Natural killer cell (primary cell): ENCODE measurements at regions not wholly inside any gene's neighbourhood (a gene's known extent, or its start where the extent isn't known, plus 50 kb on each side); places are given as distances from the start of the nearest gene placed in this dataset.

ENCODE experiments used
- ATAC-seq, 3 donors: fragments of 150-1000 bp in 2 of 3; fragments of 200-7000 bp in 1 of 3; cut with Tn5 transposase; 1 replicate in 1 of 3; 2 replicates in 2 of 3; pipeline ENCODE4 v1.10.0; 2021; ENCODE audit warnings: mild to moderate bottlenecking in 2 of 3, moderate library complexity in 2 of 3
- DNase-seq, 2 donors: peaks; one replicate each; pipeline versions ENCODE4 v3.0.0 to v3.0.0-alpha.2; 2013 to 2021; ENCODE audit warnings: mixed read lengths in 1 of 2
- H3K27ac ChIP-seq: one replicate; pipeline ENCODE4 v1.5.1; 2013; ENCODE audit warnings: mild to moderate bottlenecking, low read length
- H3K27me3 ChIP-seq: one replicate; pipeline ENCODE4 v1.6.1; 2013; ENCODE audit warnings: low read length; ENCODE audit not compliant: control insufficient read depth, insufficient read depth
- H3K36me3 ChIP-seq: one replicate; pipeline ENCODE4 v1.6.1; 2013; ENCODE audit warnings: low read length; ENCODE audit not compliant: control insufficient read depth, insufficient read depth
- H3K4me1 ChIP-seq: one replicate; pipeline ENCODE4 v1.6.1; 2013; ENCODE audit warnings: low read length; ENCODE audit not compliant: control insufficient read depth, insufficient read depth
- H3K4me3 ChIP-seq: one replicate; pipeline ENCODE4 v1.5.1; 2013; ENCODE audit warnings: low read length
- H3K9me3 ChIP-seq: one replicate; pipeline ENCODE4 v1.6.1; 2013; ENCODE audit warnings: low read length; ENCODE audit not compliant: control insufficient read depth, insufficient read depth
- H3K27ac Mint-ChIP-seq, 2 donors: one replicate each; pipeline ENCODE4 v1.8.0; 2022; ENCODE audit warnings: mild to moderate bottlenecking in 2 of 2, mixed read lengths in 2 of 2, moderate library complexity in 1 of 2
- H3K27me3 Mint-ChIP-seq, 2 donors: one replicate each; pipeline ENCODE4 v1.8.0; 2022; ENCODE audit warnings: low read depth in 2 of 2, mixed read lengths in 2 of 2
- H3K36me3 Mint-ChIP-seq: one replicate; pipeline ENCODE4 v1.8.0; 2022; ENCODE audit warnings: mixed read lengths
- H3K4me1 Mint-ChIP-seq, 2 donors: one replicate each; pipeline ENCODE4 v1.8.0; 2022; ENCODE audit warnings: mixed read lengths in 2 of 2
- H3K4me3 Mint-ChIP-seq: one replicate; pipeline ENCODE4 v1.8.0; 2022; ENCODE audit warnings: mild to moderate bottlenecking, moderate library complexity, mixed read lengths
- H3K9me3 Mint-ChIP-seq, 2 donors: one replicate each; pipeline ENCODE4 v1.8.0; 2022; ENCODE audit warnings: mixed read lengths in 2 of 2
- WGBS: methylation state at CpG from one replicate; pipeline ENCODE4 v1.1.7; 2013; ENCODE audit warnings: missing lambda C conversion rate; ENCODE audit not compliant: insufficient coverage; 5-methylcytosine and 5-hydroxymethylcytosine counted together
- intact Hi-C: fragments of 100-400 bp; cut with micrococcal nuclease; formaldehyde crosslinking; loops from one replicate; pipeline ENCODE4 v1.14.2; 2022
- TF ChIP-seq, protein P1 (sequence below): fragments of 200-600 bp; IDR thresholded peaks from one replicate; pipeline ENCODE4 v1.8.0; 2022; ENCODE audit warnings: antibody characterized with exemption

DNA sequence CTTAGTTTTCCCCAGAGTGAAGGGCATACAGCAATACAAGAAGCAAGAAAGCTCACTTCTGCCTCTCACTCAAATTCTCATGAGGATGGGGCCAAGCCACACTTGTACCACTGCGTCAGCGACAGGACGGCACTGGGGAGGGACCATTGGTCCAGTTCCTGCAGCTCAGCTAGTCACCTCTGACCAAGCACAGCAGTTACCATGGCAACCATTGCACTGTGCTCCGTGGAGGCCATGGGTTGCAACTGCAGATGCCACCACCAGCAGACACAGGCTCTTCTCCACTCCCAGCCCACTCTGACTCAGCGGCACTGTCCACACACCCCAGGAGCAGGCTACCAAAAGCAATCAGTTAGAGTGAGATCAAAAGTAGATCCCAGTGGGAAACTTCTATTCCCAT lies 441.1 kb upstream of the ARID1B start:
- H3K4me3 ChIP-seq, result no peak overlapping the region
- Mint-ChIP-seq H3K4me1 (peaks cover 21 to 24% of the 10 kb centered on the region in 2 donors), H3K36me3 (peaks cover 25% of the 10 kb centered on the region), H3K27ac (peak overlapping the region in 1 of 2 donors; percentile 58), H3K9me3 (peaks cover 2 to 10% of the 10 kb centered on the region in 2 donors), H3K27me3 (peaks cover 10 to 17% of the 10 kb centered on the region in 2 donors), H3K4me3 (no peak overlapping the region)
- peaks cover 6% of the 10 kb centered on the region for H3K9me3 ChIP-seq
- intact Hi-C loops, result no loop called here
- no peaks in the 10 kb centered on the region for H3K4me1 ChIP-seq
- DNase-seq, result no peak
- no peaks in the 10 kb centered on the region for H3K27me3 ChIP-seq
- peak; percentile 57 to 81 (median 78) for ATAC-seq
- no peak overlapping the region for H3K27ac ChIP-seq
- H3K36me3 ChIP-seq, result no peaks in the 10 kb centered on the region
- WGBS, result 67% methylated on average over 5 of the region's 5 CpGs
- TF ChIP-seq, protein P1, sequence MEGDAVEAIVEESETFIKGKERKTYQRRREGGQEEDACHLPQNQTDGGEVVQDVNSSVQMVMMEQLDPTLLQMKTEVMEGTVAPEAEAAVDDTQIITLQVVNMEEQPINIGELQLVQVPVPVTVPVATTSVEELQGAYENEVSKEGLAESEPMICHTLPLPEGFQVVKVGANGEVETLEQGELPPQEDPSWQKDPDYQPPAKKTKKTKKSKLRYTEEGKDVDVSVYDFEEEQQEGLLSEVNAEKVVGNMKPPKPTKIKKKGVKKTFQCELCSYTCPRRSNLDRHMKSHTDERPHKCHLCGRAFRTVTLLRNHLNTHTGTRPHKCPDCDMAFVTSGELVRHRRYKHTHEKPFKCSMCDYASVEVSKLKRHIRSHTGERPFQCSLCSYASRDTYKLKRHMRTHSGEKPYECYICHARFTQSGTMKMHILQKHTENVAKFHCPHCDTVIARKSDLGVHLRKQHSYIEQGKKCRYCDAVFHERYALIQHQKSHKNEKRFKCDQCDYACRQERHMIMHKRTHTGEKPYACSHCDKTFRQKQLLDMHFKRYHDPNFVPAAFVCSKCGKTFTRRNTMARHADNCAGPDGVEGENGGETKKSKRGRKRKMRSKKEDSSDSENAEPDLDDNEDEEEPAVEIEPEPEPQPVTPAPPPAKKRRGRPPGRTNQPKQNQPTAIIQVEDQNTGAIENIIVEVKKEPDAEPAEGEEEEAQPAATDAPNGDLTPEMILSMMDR, result no peak

DNA sequence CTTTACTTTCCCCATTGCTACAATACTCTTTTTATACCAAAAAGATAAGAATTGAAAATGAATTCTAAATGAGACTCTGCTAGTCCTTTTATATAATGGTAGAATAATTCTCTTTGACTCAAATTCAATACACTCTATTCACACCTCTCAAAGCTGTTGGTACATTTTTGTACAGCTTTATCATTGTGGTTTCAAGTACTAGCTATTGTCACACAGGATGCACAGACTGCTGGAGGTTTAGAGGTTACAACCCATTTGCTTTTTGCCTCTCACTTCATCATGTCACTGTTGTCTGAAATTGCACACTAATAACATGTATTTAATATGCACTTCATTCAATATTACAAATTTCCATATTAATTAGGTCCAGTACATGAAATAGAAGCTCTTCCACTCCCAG lies 442.2 kb upstream of the ARID1B start:
- ATAC-seq, result peak; percentile 46 to 81 (median 52)

DNA sequence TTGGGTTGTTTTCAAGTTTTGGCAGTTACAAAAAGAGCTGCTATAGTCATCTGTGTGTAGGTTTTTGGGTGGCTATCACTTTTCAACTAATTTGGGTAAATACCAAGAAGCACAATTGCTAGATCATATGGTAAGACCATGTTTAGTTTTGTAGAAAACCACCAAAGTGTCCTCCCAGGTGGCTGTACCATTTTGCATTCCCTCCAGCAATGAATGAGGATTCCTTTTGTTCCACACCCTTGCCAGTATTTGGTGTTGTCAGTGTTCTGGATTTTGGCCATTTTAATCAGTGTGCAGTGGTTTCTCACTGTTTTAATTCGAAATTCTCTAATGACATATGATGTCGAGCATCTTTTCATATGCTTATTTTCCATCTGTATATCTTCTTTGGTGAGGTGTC lies 457.5 kb upstream of the ARID1B start:
- 100% methylated on average over 2 of the region's 2 CpGs for WGBS
- ATAC-seq, result no peak
- Mint-ChIP-seq H3K27ac (no peak overlapping the region), H3K4me3 (no peak overlapping the region), H3K36me3 (no peaks in the 10 kb centered on the region), H3K9me3 (no peaks in the 10 kb centered on the region), H3K27me3 (peaks cover 0 to 4% of the 10 kb centered on the region in 2 donors), H3K4me1 (no peaks in the 10 kb centered on the region)
- intact Hi-C loops, result no loop called here
- H3K4me3 ChIP-seq, result no peak overlapping the region
- H3K9me3 ChIP-seq, result no peaks in the 10 kb centered on the region
- no peak overlapping the region for H3K27ac ChIP-seq
- no peaks in the 10 kb centered on the region for H3K4me1 ChIP-seq
- H3K36me3 ChIP-seq, result no peaks in the 10 kb centered on the region
- H3K27me3 ChIP-seq, result no peaks in the 10 kb centered on the region
- TF ChIP-seq, protein P1, result no peak
- no peak for DNase-seq

More for the DNA sequence above, 442.2 kb upstream of the ARID1B start:
- peaks cover 21 to 24% of the 10 kb centered on the region in 2 donors for H3K4me1 Mint-ChIP-seq
- intact Hi-C loops, result no loop called here
- TF ChIP-seq, protein P1, result no peak
- no peak overlapping the region for H3K27ac Mint-ChIP-seq
- peaks cover 29% of the 10 kb centered on the region for H3K36me3 Mint-ChIP-seq
- H3K4me1 ChIP-seq, result no peaks in the 10 kb centered on the region
- no peak for DNase-seq
- H3K4me3 ChIP-seq, result no peak overlapping the region
- no peaks in the 10 kb centered on the region for H3K36me3 ChIP-seq
- no peak overlapping the region for H3K27ac ChIP-seq
- no peak overlapping the region for H3K4me3 Mint-ChIP-seq
- H3K9me3 ChIP-seq, result peaks cover 6% of the 10 kb centered on the region
- H3K27me3 Mint-ChIP-seq, result peaks cover 10 to 19% of the 10 kb centered on the region in 2 donors
- H3K9me3 Mint-ChIP-seq, result peaks cover 5 to 12% of the 10 kb centered on the region in 2 donors
- H3K27me3 ChIP-seq, result no peaks in the 10 kb centered on the region

DNA sequence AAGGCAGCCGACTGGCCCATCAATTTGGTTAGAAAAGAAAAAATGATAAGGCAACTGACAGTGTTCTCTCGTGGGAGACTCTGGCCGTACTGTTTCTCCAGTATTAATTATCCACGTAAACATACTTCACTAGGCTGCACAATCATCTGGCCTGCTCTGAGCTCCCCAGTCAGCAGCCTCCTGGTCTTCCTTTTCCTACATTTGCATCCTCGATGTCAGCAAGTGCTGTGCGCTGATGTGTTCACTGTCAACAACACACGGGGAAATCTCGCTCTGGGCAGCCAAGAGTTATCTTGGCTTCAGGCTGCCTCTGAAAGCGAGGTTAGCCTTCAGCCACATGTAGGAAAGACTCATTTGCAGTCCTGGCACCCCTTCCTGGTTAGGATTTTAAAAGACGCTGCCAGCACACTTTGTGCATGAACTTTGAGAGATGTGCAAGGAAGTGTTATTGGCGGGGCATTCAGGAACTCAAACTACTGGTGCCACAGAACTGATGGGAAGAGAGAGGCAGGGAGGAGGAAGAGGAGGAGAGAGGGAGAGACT lies 460.5 kb upstream of the ARID1B start:
- Mint-ChIP-seq H3K4me3 (no peak overlapping the region), H3K9me3 (peaks cover 0 to 2% of the 10 kb centered on the region in 2 donors), H3K27ac (no peak overlapping the region), H3K27me3 (peaks cover 0 to 7% of the 10 kb centered on the region in 2 donors), H3K36me3 (no peaks in the 10 kb centered on the region), H3K4me1 (no peaks in the 10 kb centered on the region)
- no peaks in the 10 kb centered on the region for H3K9me3 ChIP-seq
- no peaks in the 10 kb centered on the region for H3K4me1 ChIP-seq
- DNase-seq (no peak), ATAC-seq (no peak)
- WGBS, result 94% methylated on average over 11 of the region's 11 CpGs
- no peak overlapping the region for H3K27ac ChIP-seq
- H3K36me3 ChIP-seq, result no peaks in the 10 kb centered on the region
- H3K4me3 ChIP-seq, result no peak overlapping the region
- no peaks in the 10 kb centered on the region for H3K27me3 ChIP-seq
- TF ChIP-seq, protein P1, result no peak
- intact Hi-C loops, result no loop called here
